ENCODE measurements at regions not wholly inside any gene's neighbourhood (a gene's known extent, or its start where the extent isn't known, plus 50 kb on each side); places are given as distances from the start of the nearest gene placed in this dataset.

DNA sequence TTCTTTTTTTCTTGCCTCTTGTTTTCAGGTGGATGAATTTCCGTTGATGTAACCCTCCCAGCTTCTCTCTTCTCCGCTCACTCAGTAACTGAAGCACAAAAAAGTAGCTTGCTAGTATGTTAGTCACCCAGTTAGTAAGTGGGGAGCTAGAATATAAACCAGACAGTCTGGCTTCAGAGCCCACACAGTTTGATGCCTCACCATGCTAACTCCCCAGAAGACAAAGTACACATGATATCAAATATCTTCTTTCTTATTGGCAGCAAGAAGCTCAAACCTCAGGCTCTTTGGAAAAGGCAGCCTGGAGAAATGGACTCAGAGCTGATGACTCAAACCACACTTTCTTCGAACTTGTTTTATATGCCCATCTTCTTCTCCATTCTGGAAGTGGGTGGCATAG, 187.5 kb upstream of the PLXNA2 start:
- Histone ChIP-seq H3K4me3 (no peak overlapping the region), H3K27ac (no peak overlapping the region)
- no peak for DNase-seq (ENCODE audit: low spot score)
- TF ChIP-seq, protein P1, sequence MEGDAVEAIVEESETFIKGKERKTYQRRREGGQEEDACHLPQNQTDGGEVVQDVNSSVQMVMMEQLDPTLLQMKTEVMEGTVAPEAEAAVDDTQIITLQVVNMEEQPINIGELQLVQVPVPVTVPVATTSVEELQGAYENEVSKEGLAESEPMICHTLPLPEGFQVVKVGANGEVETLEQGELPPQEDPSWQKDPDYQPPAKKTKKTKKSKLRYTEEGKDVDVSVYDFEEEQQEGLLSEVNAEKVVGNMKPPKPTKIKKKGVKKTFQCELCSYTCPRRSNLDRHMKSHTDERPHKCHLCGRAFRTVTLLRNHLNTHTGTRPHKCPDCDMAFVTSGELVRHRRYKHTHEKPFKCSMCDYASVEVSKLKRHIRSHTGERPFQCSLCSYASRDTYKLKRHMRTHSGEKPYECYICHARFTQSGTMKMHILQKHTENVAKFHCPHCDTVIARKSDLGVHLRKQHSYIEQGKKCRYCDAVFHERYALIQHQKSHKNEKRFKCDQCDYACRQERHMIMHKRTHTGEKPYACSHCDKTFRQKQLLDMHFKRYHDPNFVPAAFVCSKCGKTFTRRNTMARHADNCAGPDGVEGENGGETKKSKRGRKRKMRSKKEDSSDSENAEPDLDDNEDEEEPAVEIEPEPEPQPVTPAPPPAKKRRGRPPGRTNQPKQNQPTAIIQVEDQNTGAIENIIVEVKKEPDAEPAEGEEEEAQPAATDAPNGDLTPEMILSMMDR (IDR thresholded peaks at IDR 0.05) = no peak

DNA sequence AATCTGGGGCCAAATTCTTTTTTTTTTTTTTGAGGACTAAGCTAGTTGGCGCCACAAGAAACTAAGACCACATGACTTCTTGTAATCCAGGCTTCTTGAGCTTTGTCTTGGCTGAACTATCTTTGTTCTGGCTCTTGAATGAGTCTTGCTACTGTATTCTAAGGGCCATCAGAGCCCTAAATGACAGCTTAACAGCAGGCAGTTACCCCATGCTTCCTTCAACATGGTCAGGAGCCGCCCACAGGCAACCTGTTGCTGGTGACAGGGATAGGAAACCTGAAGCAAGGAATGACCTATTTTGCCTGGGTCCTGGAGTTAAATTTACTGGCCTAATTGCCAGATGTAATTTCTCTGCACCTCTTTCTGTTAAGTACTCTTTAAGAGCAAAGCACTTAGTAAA, 188.2 kb upstream of the PLXNA2 start:
- TF ChIP-seq, protein P1 (IDR thresholded peaks at IDR 0.05) = no peak
- DNase-seq (ENCODE audit: low spot score) = no peak
- Histone ChIP-seq H3K4me3 (no peak overlapping the region), H3K27ac (no peak overlapping the region)

DNA sequence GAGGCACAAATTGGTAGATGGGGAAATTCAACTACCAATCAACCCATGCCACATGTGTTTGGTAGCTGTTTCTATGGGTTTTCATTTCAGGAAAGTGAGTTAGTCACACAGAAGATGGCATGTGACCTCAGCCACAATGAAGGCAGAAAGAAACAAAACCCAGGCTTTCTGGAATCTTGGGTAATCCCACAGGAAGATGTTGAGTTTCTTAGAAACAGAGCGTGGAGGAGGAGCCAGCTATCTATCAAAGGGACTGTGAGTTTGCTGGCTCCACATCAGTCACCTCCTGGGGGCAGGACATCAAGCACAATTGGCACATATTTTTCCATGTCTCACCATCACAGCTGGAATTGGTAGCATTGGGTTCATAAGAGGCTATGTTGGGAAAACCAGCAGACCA, 188.9 kb upstream of the PLXNA2 start:
- H3K4me3 ChIP-seq = no peak overlapping the region
- DNase-seq (ENCODE audit: low spot score) = no peak
- H3K27ac ChIP-seq = no peak overlapping the region
- TF ChIP-seq, protein P1 (IDR thresholded peaks at IDR 0.05) = no peak

DNA sequence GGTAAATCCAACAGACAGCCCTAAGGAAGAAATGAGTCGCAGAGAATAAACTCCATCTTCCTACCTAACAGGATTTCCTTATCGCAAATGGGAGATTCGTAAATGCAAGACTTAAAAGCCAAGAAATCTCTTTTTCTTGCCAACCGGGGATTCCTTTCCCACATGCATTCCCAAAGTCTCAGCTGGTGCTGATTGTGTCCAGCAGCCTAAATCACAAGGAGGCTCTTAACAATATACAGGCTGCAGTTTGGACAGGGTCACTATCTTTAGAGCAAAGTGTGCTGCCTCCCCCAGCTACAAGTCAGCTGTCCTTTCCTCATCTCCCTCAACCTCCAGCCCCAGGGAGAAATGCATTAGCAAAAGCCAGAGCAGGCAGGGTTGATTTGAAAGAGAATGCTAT, 189.8 kb upstream of the PLXNA2 start:
- Histone ChIP-seq H3K4me3 (no peak overlapping the region), H3K27ac (no peak overlapping the region)
- no peak for DNase-seq (ENCODE audit: low spot score)
- TF ChIP-seq, protein P1 (IDR thresholded peaks at IDR 0.05) = no peak

DNA sequence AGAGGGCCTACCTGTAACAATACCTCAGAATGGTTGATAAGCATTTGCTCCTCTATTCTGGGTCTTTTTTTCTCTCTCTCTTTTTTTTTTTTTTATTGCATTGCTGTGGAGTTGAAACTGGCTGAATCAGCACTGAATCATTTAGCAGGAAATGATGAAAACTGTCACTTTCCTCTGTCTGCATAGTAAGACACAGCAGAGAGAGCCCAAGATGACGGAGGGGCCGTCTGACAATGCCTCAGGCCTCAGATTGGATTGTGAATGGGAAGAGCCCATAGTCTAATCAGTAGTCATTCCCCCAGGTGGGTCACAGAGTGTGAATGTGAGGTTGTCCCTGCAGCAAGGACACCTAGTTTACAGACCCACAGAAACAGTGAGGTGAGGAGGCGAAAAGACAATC, 193.2 kb upstream of the PLXNA2 start:
- TF ChIP-seq, protein P1 (IDR thresholded peaks at IDR 0.05) = no peak
- no peak for DNase-seq (ENCODE audit: low spot score)
- Histone ChIP-seq H3K27ac (no peak overlapping the region), H3K4me3 (no peak overlapping the region)

DNA sequence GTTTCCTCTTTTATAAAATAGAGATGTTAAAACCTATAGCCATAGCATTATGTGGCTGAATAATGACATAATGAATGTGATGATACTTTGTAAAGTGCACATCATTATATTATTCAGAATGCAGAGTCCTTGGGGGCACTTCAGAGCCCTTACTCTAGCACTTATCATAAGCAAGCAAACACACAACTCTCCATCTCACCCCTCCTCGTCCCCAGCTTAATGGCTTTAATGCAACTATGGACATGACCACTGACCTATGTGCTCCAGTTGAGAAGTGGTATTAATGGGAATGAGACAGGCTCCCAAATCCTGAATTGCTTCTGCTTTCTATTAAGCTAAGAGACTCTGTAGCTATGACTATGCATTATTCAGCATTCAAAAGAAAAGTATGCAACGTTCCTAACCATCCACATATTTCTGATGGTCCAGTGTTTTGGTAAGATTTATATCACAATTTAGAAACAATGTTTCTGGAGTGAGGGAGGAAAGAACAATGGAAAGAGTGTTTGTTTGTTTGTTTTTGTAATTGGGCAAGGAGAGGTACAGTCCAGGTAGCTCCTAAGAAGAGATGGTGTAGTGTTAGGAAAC, 194.0 kb upstream of the PLXNA2 start:
- no peak for DNase-seq (ENCODE audit: low spot score)
- Histone ChIP-seq H3K4me3 (no peak overlapping the region), H3K27ac (no peak overlapping the region)
- TF ChIP-seq, protein P1 (IDR thresholded peaks at IDR 0.05) = no peak

DNA sequence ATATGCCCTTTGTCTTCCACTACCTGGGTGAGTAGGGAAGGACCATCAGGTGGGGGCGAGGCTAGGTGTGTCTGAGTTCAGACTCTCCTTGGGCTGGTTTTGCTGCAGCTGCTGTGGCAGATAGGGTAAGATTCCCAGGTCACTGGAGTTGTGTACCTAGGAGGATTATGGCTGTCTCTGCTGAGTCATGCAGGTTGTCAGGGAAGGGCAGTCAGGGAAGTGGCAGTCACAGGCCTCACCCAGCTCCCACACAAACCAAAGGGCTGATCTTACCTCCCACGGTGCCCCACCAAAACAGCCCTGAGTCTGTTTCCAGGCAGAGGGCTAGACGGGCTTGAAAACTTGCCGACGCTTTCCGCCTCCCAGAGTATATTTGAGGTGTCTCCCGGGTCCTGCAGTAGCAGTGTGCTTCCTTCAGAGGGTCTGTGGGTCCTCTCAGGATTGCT, 201.6 kb upstream of the PLXNA2 start:
- Histone ChIP-seq H3K4me3 (no peak overlapping the region), H3K27ac (no peak overlapping the region)
- no peak for DNase-seq (ENCODE audit: low spot score)
- TF ChIP-seq, protein P1 (IDR thresholded peaks at IDR 0.05) = no peak
